Loucy (cell line): ENCODE measurements at regions not wholly inside any gene's neighbourhood (a gene's known extent, or its start where the extent isn't known, plus 50 kb on each side); places are given as distances from the start of the nearest gene placed in this dataset.

Source experiments
- EZH2phosphoT487 ChIP-seq: fragments of 200-600 bp; IDR thresholded peaks from 2 replicates; pipeline ENCODE4 v1.6.1; 2018; ENCODE audit warnings: antibody characterized with exemption, mild to moderate bottlenecking, moderate library complexity, borderline replicate concordance
- TF ChIP-seq, protein P1 (sequence below): fragments of 200-600 bp; sonication (generic); conservative IDR thresholded peaks from 2 replicates; pipeline ENCODE4 v1.5.1; 2014; ENCODE audit warnings: mild to moderate bottlenecking, antibody characterized with exemption, low read length

DNA sequence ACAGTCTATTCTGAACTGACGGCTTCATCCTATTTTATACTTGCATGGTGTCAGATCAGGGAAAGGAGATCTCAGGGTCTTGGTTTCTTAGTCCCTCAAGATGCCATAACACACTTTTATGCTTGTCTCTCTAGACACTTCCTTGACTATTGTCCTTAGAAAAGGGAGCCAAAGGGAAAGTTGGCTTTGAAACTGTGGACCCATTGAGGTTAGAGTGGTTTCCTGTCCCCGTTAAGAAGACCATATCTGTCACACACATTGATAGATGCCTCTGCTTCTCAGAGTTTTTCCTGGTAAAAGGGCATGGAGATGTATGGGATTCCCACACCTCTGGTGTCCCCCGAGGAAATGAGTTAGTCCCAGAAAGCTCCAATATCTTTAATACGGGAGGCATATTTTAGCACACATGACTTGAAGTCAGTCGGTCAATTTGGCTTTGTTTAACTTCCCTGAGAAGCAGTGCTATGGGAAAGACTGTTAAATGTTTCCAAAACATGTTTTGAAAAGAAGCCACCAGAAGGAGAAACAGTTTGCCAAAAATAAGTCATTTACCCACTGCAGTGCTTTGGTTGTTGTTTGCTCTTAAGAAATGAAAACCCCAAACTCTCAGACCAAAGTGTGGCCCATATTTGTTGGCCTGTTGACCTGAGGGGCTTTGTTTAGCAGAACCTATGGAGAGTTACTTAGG lies 133.4 kb upstream of the CXCR4 start:
- TF ChIP-seq, protein P1, sequence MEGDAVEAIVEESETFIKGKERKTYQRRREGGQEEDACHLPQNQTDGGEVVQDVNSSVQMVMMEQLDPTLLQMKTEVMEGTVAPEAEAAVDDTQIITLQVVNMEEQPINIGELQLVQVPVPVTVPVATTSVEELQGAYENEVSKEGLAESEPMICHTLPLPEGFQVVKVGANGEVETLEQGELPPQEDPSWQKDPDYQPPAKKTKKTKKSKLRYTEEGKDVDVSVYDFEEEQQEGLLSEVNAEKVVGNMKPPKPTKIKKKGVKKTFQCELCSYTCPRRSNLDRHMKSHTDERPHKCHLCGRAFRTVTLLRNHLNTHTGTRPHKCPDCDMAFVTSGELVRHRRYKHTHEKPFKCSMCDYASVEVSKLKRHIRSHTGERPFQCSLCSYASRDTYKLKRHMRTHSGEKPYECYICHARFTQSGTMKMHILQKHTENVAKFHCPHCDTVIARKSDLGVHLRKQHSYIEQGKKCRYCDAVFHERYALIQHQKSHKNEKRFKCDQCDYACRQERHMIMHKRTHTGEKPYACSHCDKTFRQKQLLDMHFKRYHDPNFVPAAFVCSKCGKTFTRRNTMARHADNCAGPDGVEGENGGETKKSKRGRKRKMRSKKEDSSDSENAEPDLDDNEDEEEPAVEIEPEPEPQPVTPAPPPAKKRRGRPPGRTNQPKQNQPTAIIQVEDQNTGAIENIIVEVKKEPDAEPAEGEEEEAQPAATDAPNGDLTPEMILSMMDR, result no peak
- TF ChIP-seq EZH2phosphoT487, result no peak
